H9 (cell line): ENCODE measurements at regions not wholly inside any gene's neighbourhood (a gene's known extent, or its start where the extent isn't known, plus 50 kb on each side); places are given as distances from the start of the nearest gene placed in this dataset.

Source experiments
- DNase-seq: peaks from one replicate; pipeline ENCODE4 v3.0.0-alpha.2; 2017
- H2AFZ ChIP-seq: one replicate; pipeline ENCODE4 v1.6.1; 2013; ENCODE audit warnings: mild to moderate bottlenecking, low read length, control low read depth, moderate library complexity
- H2AK5ac ChIP-seq: 2 replicates; pipeline ENCODE4 v1.6.1; 2013; ENCODE audit warnings: low read length, control low read depth, mixed read lengths; ENCODE audit not compliant: insufficient read length
- H2BK120ac ChIP-seq: one replicate; pipeline ENCODE4 v1.6.1; 2013; ENCODE audit warnings: low read depth, mild to moderate bottlenecking, low read length, control low read depth, inconsistent platforms; ENCODE audit not compliant: poor library complexity, severe bottlenecking
- H2BK12ac ChIP-seq: 2 replicates; pipeline ENCODE4 v1.6.1; 2013; ENCODE audit warnings: low read length, control low read depth, mixed read lengths, low read depth; ENCODE audit not compliant: insufficient read length
- H2BK15ac ChIP-seq: 2 replicates; pipeline ENCODE4 v1.6.1; 2013; ENCODE audit warnings: low read depth, low read length, control low read depth
- H2BK20ac ChIP-seq: one replicate; pipeline ENCODE4 v1.6.1; 2013; ENCODE audit warnings: low read depth, mild to moderate bottlenecking, low read length, control low read depth, inconsistent platforms; ENCODE audit not compliant: poor library complexity, severe bottlenecking
- H2BK5ac ChIP-seq: 2 replicates; pipeline ENCODE4 v1.6.1; 2013; ENCODE audit warnings: low read length, control low read depth, mixed read lengths; ENCODE audit not compliant: insufficient read length
- H3K14ac ChIP-seq: 2 replicates; pipeline ENCODE4 v1.6.1; 2013; ENCODE audit warnings: low read length, control low read depth; ENCODE audit not compliant: insufficient read depth
- H3K18ac ChIP-seq: 2 replicates; pipeline ENCODE4 v1.6.1; 2013; ENCODE audit warnings: low read depth, mild to moderate bottlenecking, mixed read lengths, low read length, control low read depth; ENCODE audit not compliant: insufficient read length
- H3K23ac ChIP-seq: 2 replicates; pipeline ENCODE4 v1.6.1; 2013; ENCODE audit warnings: low read length, control low read depth, mixed read lengths, low read depth; ENCODE audit not compliant: insufficient read length
- H3K23me2 ChIP-seq: 2 replicates; pipeline ENCODE4 v1.6.1; 2013; ENCODE audit warnings: low read depth, mild to moderate bottlenecking, mixed read lengths, low read length, control low read depth; ENCODE audit not compliant: insufficient read length, poor library complexity, severe bottlenecking
- H3K27ac ChIP-seq: 2 replicates; pipeline ENCODE4 v1.5.1; 2013; ENCODE audit warnings: low read length, control low read depth, mixed read lengths, low read depth; ENCODE audit not compliant: insufficient read length
- H3K27me3 ChIP-seq: 2 replicates; pipeline ENCODE4 v1.6.1; 2013; ENCODE audit warnings: low read length, control low read depth, inconsistent platforms; ENCODE audit not compliant: insufficient read depth
- H3K4ac ChIP-seq: 2 replicates; pipeline ENCODE4 v1.6.1; 2013; ENCODE audit warnings: low read depth, mild to moderate bottlenecking, control low read depth, inconsistent platforms, low read length, moderate library complexity
- H3K4me1 ChIP-seq: 2 replicates; pipeline ENCODE4 v1.6.1; 2013; ENCODE audit warnings: low read length, control low read depth, inconsistent platforms; ENCODE audit not compliant: insufficient read depth
- H3K4me2 ChIP-seq: 2 replicates; pipeline ENCODE4 v1.6.1; 2013; ENCODE audit warnings: low read length, control low read depth, mixed read lengths; ENCODE audit not compliant: insufficient read length, insufficient read depth
- H3K56ac ChIP-seq: 2 replicates; pipeline ENCODE4 v1.6.1; 2013; ENCODE audit warnings: low read depth, mild to moderate bottlenecking, mixed read lengths, low read length, control low read depth; ENCODE audit not compliant: insufficient read length
- H3K79me1 ChIP-seq: 2 replicates; pipeline ENCODE4 v1.6.1; 2013; ENCODE audit warnings: low read depth, mild to moderate bottlenecking, moderate library complexity, low read length, control low read depth, inconsistent platforms; ENCODE audit not compliant: insufficient read depth, poor library complexity, severe bottlenecking
- H3K79me2 ChIP-seq: 2 replicates; pipeline ENCODE4 v1.6.1; 2013; ENCODE audit warnings: low read length, control low read depth, inconsistent platforms; ENCODE audit not compliant: insufficient read depth
- H3K9ac ChIP-seq: 2 replicates; pipeline ENCODE4 v1.6.1; 2013; ENCODE audit warnings: low read length, control low read depth, mixed read lengths; ENCODE audit not compliant: insufficient read length; ENCODE audit errors: extremely low read depth
- H3K9me3 ChIP-seq: one replicate; pipeline ENCODE4 v1.6.1; 2013; ENCODE audit warnings: low read depth, low read length, inconsistent platforms; ENCODE audit not compliant: control insufficient read depth
- H3T11ph ChIP-seq: one replicate; pipeline ENCODE4 v1.6.1; 2013; ENCODE audit warnings: mild to moderate bottlenecking, low read length, control low read depth, inconsistent platforms
- H4K20me1 ChIP-seq: one replicate; pipeline ENCODE4 v1.6.1; 2013; ENCODE audit not compliant: control insufficient read depth, insufficient read length, insufficient read depth
- H4K5ac ChIP-seq: 2 replicates; pipeline ENCODE4 v1.6.1; 2013; ENCODE audit warnings: low read depth, mild to moderate bottlenecking, mixed read lengths, low read length, control low read depth; ENCODE audit not compliant: insufficient read length
- H4K8ac ChIP-seq: replicated peaks from 2 replicates; pipeline ENCODE4 v1.6.1; 2013; ENCODE audit warnings: low read length, control low read depth, mixed read lengths, low read depth; ENCODE audit not compliant: insufficient read length
- H4K91ac ChIP-seq: 2 replicates; pipeline ENCODE4 v1.6.1; 2013; ENCODE audit warnings: low read depth, mild to moderate bottlenecking, moderate library complexity, mixed read lengths, low read length, control low read depth; ENCODE audit not compliant: insufficient read length
- H3K27ac Mint-ChIP-seq, 3 experiments: 2 replicates in 2 of 3; 3 replicates in 1 of 3; pipeline ENCODE4 v1.8.0; 2020 to 2021; ENCODE audit warnings: mixed read lengths in 3 of 3, mild to moderate bottlenecking in 1 of 3, moderate library complexity in 1 of 3
- H3K27me3 Mint-ChIP-seq: 2 replicates; pipeline ENCODE4 v1.8.0; 2021; ENCODE audit warnings: low read depth, mild to moderate bottlenecking, moderate library complexity, mixed read lengths
- H3K36me3 Mint-ChIP-seq, 3 experiments: 2 replicates in 2 of 3; 3 replicates in 1 of 3; pipeline ENCODE4 v1.8.0; 2020 to 2021; ENCODE audit warnings: low read depth in 3 of 3, mixed read lengths in 3 of 3; ENCODE audit not compliant: insufficient read depth in 1 of 3
- H3K4me1 Mint-ChIP-seq, 2 experiments: 2 replicates each; pipeline ENCODE4 v1.8.0; 2020; ENCODE audit warnings: mixed read lengths in 2 of 2
- H3K4me3 Mint-ChIP-seq, 2 experiments: 2 replicates in 1 of 2; 3 replicates in 1 of 2; pipeline ENCODE4 v1.8.0; 2020 to 2021; ENCODE audit warnings: mild to moderate bottlenecking in 2 of 2, mixed read lengths in 2 of 2, moderate library complexity in 1 of 2
- H3K9me3 Mint-ChIP-seq, 2 experiments: 2 replicates in 1 of 2; 3 replicates in 1 of 2; pipeline ENCODE4 v1.8.0; 2020; ENCODE audit warnings: mild to moderate bottlenecking in 2 of 2, mixed read lengths in 2 of 2, moderate library complexity in 1 of 2
- CTCF ChIP-seq: fragments of 200-600 bp; sonication (generic); conservative IDR thresholded peaks from 3 replicates; pipeline ENCODE4 v1.8.0; 2021; ENCODE audit warnings: antibody characterized with exemption, mild to moderate bottlenecking
- WGBS: extraction: QIAGEN DNeasy Blood & Tissue Kit; methylation state at CpG from one replicate; pipeline ENCODE4 v1.1.7; 2013; ENCODE audit warnings: missing lambda C conversion rate, low lambda C conversion rate, mixed read lengths; ENCODE audit not compliant: insufficient read length; ENCODE audit errors: extremely low coverage; 5-methylcytosine and 5-hydroxymethylcytosine counted together

- no peak overlapping the region for H3K4me2 ChIP-seq
- H3K36me3 Mint-ChIP-seq: no peaks in the 10 kb centered on the region
- H2AK5ac ChIP-seq: no peak overlapping the region
- peaks cover 2 to 3% of the 10 kb centered on the region in 2 experiments for H3K4me1 Mint-ChIP-seq
- H3K23ac ChIP-seq: no peak overlapping the region
- WGBS: no CpG with 5 or more reads among the region's 5 CpGs
- no peak overlapping the region for H3K14ac ChIP-seq
- no peak overlapping the region for H4K91ac ChIP-seq
- H3K27ac ChIP-seq: no peak overlapping the region
- H3K27me3 Mint-ChIP-seq: no peaks in the 10 kb centered on the region
- H3K18ac ChIP-seq: no peak overlapping the region
- H2AFZ ChIP-seq: no peak overlapping the region
- no peak overlapping the region for H3K56ac ChIP-seq
- H2BK120ac ChIP-seq: no peak overlapping the region
- no peak overlapping the region for H3K4me3 Mint-ChIP-seq
- H2BK15ac ChIP-seq: no peak overlapping the region
- no peaks in the 10 kb centered on the region for H3K79me2 ChIP-seq
- no peaks in the 10 kb centered on the region for H3K9me3 ChIP-seq
- no peaks in the 10 kb centered on the region for H3K9me3 Mint-ChIP-seq
- no peak for DNase-seq
- H2BK12ac ChIP-seq: no peak overlapping the region
- no peaks in the 10 kb centered on the region for H3K4me1 ChIP-seq
- H4K5ac ChIP-seq: no peak overlapping the region
- TF ChIP-seq CTCF: no peak
- no peaks in the 10 kb centered on the region for H3K23me2 ChIP-seq
- no peak overlapping the region for H2BK5ac ChIP-seq
- no peaks in the 10 kb centered on the region for H3K27me3 ChIP-seq
- no peaks in the 10 kb centered on the region for H3K79me1 ChIP-seq
- H3K4ac ChIP-seq: no peak overlapping the region
- H3T11ph ChIP-seq: no peak overlapping the region
- H2BK20ac ChIP-seq: no peak overlapping the region
- no peaks in the 10 kb centered on the region for H4K20me1 ChIP-seq
- no peak overlapping the region for H4K8ac ChIP-seq
- no peak overlapping the region for H3K9ac ChIP-seq
- no peak overlapping the region for H3K27ac Mint-ChIP-seq
These were observed 65.6 kb upstream of the SGCD start for GRCh38 chr5:156261275-156261939.
